ENCODE measurements at regions not wholly inside any gene's neighbourhood (a gene's known extent, or its start where the extent isn't known, plus 50 kb on each side); places are given as distances from the start of the nearest gene placed in this dataset.

DNA sequence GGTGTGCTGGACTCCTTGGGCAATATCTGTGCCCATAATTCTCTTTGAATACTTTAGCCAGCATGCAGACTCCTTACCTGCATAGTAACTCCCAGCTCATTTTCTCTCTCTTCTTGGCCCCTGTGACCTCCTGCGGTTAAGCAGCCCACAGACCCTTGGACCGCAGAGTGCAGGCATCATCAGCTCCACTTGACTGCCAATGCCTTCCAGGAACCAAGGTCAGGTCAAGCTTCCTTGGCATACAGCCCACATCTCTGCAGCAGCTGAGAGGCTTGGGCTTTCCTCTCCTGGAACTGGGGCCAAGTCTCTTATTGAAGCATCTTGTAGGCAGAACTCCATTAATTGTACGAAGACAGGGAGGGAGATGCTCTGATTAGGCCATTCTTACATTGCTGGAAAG is 130.1 kb upstream of the PIEZO2 start:
- 30% methylated on average over 2 of the region's 3 CpGs for WGBS (ENCODE audit: low lambda C conversion rate)
- BruUV-seq (replicated peaks): no TSS peak
- DNase-seq (ENCODE audit: low spot score) (no peak), FAIRE-seq (no peak), ATAC-seq (no peak)
- in situ Hi-C loops (cut with HindIII; ENCODE audit: extremely low pct_ligation_motif_present, low pct_unique_long_range_greater_than_20kb) (no loop called here), intact Hi-C loops (cut with micrococcal nuclease; ENCODE audit: unreplicated experiment) (no loop called here)
- Histone ChIP-seq H3K27me3 (ENCODE audit: control insufficient read depth in 1 of 2, insufficient read depth in 2 of 2, low read length in 2 of 2) (no peaks in the 10 kb centered on the region), H3K9me3 (ENCODE audit: low read length) (no peaks in the 10 kb centered on the region), H3K9ac (ENCODE audit: insufficient read depth, low read depth, low read length) (no peak overlapping the region), H4K20me1 (ENCODE audit: insufficient read depth, low read length) (no peaks in the 10 kb centered on the region), H3K4me3 (replicated peaks in 1 of 3; ENCODE audit: insufficient read depth in 1 of 3, low read depth in 2 of 3, low read length in 3 of 3) (no peak overlapping the region), H3K4me1 (ENCODE audit: insufficient read depth, low read length) (peaks cover 22% of the 10 kb centered on the region), H3K27ac (ENCODE audit: extremely low read length, insufficient read depth, low read length) (no peak overlapping the region), H2AFZ (ENCODE audit: low read length) (no peak overlapping the region), H3K79me2 (ENCODE audit: insufficient read depth, low read length) (no peaks in the 10 kb centered on the region), H3K36me3 (replicated peaks in 1 of 2; ENCODE audit: control insufficient read depth in 1 of 2, insufficient read depth in 2 of 2, low read length in 2 of 2) (no peaks in the 10 kb centered on the region), H3K4me2 (ENCODE audit: low read depth, low read length) (no peak overlapping the region)
- CTCF ChIA-PET (ENCODE audit: low intra/inter-chr PET ratio, low total read pairs): no interaction called here
- TF ChIP-seq ZNF253 (CRISPR knock-in tag; IDR thresholded peaks at IDR 0.05; ENCODE audit: borderline replicate concordance) (no peak), EP300 (IDR thresholded peaks at IDR 0.05; ENCODE audit: low read depth in 2 of 2, low read length in 2 of 2) (no peak), EP300 (CRISPR knock-in tag; IDR thresholded peaks at IDR 0.05; ENCODE audit: borderline replicate concordance) (no peak), KDM1A (CRISPR knock-in tag; IDR thresholded peaks at IDR 0.05) (no peak), KLF12 (CRISPR knock-in tag; IDR thresholded peaks at IDR 0.05; ENCODE audit: borderline replicate concordance) (no peak), KDM6A (CRISPR knock-in tag; IDR thresholded peaks at IDR 0.05; ENCODE audit: low read depth) (no peak)
- TF ChIP-seq, protein P1, sequence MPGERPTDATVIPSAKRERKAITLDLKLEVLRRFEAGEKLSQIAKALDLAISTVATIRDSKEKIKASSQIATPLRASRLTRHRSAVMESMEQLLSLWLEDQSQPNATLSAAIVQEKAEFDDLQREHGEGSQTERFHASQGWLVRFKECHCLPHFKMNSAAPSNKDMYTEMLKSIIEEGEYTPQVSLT (CRISPR knock-in tag; IDR thresholded peaks at IDR 0.05; ENCODE audit: borderline replicate concordance, low read depth): no peak
- TF ChIP-seq, protein P2, sequence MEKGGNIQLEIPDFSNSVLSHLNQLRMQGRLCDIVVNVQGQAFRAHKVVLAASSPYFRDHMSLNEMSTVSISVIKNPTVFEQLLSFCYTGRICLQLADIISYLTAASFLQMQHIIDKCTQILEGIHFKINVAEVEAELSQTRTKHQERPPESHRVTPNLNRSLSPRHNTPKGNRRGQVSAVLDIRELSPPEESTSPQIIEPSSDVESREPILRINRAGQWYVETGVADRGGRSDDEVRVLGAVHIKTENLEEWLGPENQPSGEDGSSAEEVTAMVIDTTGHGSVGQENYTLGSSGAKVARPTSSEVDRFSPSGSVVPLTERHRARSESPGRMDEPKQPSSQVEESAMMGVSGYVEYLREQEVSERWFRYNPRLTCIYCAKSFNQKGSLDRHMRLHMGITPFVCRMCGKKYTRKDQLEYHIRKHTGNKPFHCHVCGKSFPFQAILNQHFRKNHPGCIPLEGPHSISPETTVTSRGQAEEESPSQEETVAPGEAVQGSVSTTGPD (CRISPR knock-in tag; IDR thresholded peaks at IDR 0.05): no peak
- TF ChIP-seq, protein P3, sequence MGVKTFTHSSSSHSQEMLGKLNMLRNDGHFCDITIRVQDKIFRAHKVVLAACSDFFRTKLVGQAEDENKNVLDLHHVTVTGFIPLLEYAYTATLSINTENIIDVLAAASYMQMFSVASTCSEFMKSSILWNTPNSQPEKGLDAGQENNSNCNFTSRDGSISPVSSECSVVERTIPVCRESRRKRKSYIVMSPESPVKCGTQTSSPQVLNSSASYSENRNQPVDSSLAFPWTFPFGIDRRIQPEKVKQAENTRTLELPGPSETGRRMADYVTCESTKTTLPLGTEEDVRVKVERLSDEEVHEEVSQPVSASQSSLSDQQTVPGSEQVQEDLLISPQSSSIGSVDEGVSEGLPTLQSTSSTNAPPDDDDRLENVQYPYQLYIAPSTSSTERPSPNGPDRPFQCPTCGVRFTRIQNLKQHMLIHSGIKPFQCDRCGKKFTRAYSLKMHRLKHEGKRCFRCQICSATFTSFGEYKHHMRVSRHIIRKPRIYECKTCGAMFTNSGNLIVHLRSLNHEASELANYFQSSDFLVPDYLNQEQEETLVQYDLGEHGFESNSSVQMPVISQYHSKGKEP (CRISPR knock-in tag; IDR thresholded peaks at IDR 0.05): no peak
- POLR2A ChIA-PET: no interaction called here
